ENCODE measurements at regions not wholly inside any gene's neighbourhood (a gene's known extent, or its start where the extent isn't known, plus 50 kb on each side); places are given as distances from the start of the nearest gene placed in this dataset.

GRCh38 chr11:15783619-15784018 is 572.7 kb downstream of the SOX6 start:
- ChIA-PET CTCF (no interaction called here), POLR2A (no interaction called here)
- Mint-ChIP-seq H3K4me3 (no peak overlapping the region), H3K9me3 (peaks cover 0 to 6% (median 2%) of the 10 kb centered on the region in 5 donors), H3K36me3 (no peaks in the 10 kb centered on the region), H3K27me3 (peaks cover 0 to 6% of the 10 kb centered on the region in 2 donors), H3K4me1 (no peaks in the 10 kb centered on the region), H3K27ac (no peak overlapping the region)
- Histone ChIP-seq H3K27ac (ENCODE audit: low read depth, low read length) (no peak overlapping the region), H3K4me3 (ENCODE audit: low read length) (no peak overlapping the region), H3K36me3 (ENCODE audit: insufficient read depth, low read length) (no peaks in the 10 kb centered on the region), H3K4me1 (ENCODE audit: insufficient read depth, low read length) (no peaks in the 10 kb centered on the region), H3K27me3 (ENCODE audit: insufficient read depth, low read length, poor library complexity, severe bottlenecking) (no peaks in the 10 kb centered on the region), H3K9me3 (ENCODE audit: low read length) (no peaks in the 10 kb centered on the region)
- DNase-seq, result no peak

GRCh38 chr11:15793043-15793996 is 563.0 kb downstream of the SOX6 start:
- Histone ChIP-seq H3K4me3 (ENCODE audit: low read length) (no peak overlapping the region), H3K27ac (ENCODE audit: low read depth, low read length) (no peak overlapping the region), H3K4me1 (ENCODE audit: insufficient read depth, low read length) (no peaks in the 10 kb centered on the region), H3K9me3 (ENCODE audit: low read length) (no peaks in the 10 kb centered on the region), H3K36me3 (ENCODE audit: insufficient read depth, low read length) (no peaks in the 10 kb centered on the region), H3K27me3 (ENCODE audit: insufficient read depth, low read length, poor library complexity, severe bottlenecking) (no peaks in the 10 kb centered on the region)
- H3K36me3 Mint-ChIP-seq, result no peaks in the 10 kb centered on the region
- no peak overlapping the region for H3K4me3 Mint-ChIP-seq
- ChIA-PET CTCF (no interaction called here), POLR2A (no interaction called here)
- H3K27me3 Mint-ChIP-seq, result no peaks in the 10 kb centered on the region
- no peak for DNase-seq
- no peaks in the 10 kb centered on the region for H3K4me1 Mint-ChIP-seq
- peaks cover 1 to 12% (median 5%) of the 10 kb centered on the region in 5 donors for H3K9me3 Mint-ChIP-seq
- no peak overlapping the region for H3K27ac Mint-ChIP-seq

- POLR2A ChIA-PET, result no interaction called here
Measured at GRCh38 chr11:15794361-15795150, 561.8 kb downstream of the SOX6 start.

GRCh38 chr11:15795378-15795777 is 561.0 kb downstream of the SOX6 start:
- Histone ChIP-seq H3K9me3 (ENCODE audit: low read length) (no peaks in the 10 kb centered on the region), H3K4me3 (ENCODE audit: low read length) (no peak overlapping the region), H3K27ac (ENCODE audit: low read depth, low read length) (no peak overlapping the region), H3K27me3 (ENCODE audit: insufficient read depth, low read length, poor library complexity, severe bottlenecking) (no peaks in the 10 kb centered on the region), H3K36me3 (ENCODE audit: insufficient read depth, low read length) (no peaks in the 10 kb centered on the region), H3K4me1 (ENCODE audit: insufficient read depth, low read length) (no peaks in the 10 kb centered on the region)
- H3K27me3 Mint-ChIP-seq, result no peaks in the 10 kb centered on the region
- H3K27ac Mint-ChIP-seq, result no peak overlapping the region
- ChIA-PET POLR2A (no interaction called here), CTCF (no interaction called here)
- no peaks in the 10 kb centered on the region for H3K4me1 Mint-ChIP-seq
- H3K9me3 Mint-ChIP-seq, result peaks cover 1 to 15% (median 5%) of the 10 kb centered on the region in 5 donors
- DNase-seq, result no peak
- no peak overlapping the region for H3K4me3 Mint-ChIP-seq
- H3K36me3 Mint-ChIP-seq, result no peaks in the 10 kb centered on the region

More at GRCh38 chr11:15794361-15795150, 561.8 kb downstream of the SOX6 start:
- Mint-ChIP-seq H3K4me1 (no peaks in the 10 kb centered on the region), H3K36me3 (no peaks in the 10 kb centered on the region), H3K4me3 (no peak overlapping the region), H3K27ac (no peak overlapping the region), H3K9me3 (peaks cover 1 to 15% (median 5%) of the 10 kb centered on the region in 5 donors), H3K27me3 (no peaks in the 10 kb centered on the region)
- CTCF ChIA-PET, result no interaction called here
- H3K27ac ChIP-seq (ENCODE audit: low read depth, low read length), result no peak overlapping the region
- no peak for DNase-seq
- H3K36me3 ChIP-seq (ENCODE audit: insufficient read depth, low read length), result no peaks in the 10 kb centered on the region
- no peaks in the 10 kb centered on the region for H3K27me3 ChIP-seq (ENCODE audit: insufficient read depth, low read length, poor library complexity, severe bottlenecking)
- H3K4me1 ChIP-seq (ENCODE audit: insufficient read depth, low read length), result no peaks in the 10 kb centered on the region
- no peak overlapping the region for H3K4me3 ChIP-seq (ENCODE audit: low read length)
- no peaks in the 10 kb centered on the region for H3K9me3 ChIP-seq (ENCODE audit: low read length)

- DNase-seq, result no peak
- H3K27ac Mint-ChIP-seq, result no peak overlapping the region
- H3K27me3 Mint-ChIP-seq, result no peaks in the 10 kb centered on the region
- H3K36me3 ChIP-seq (ENCODE audit: insufficient read depth, low read length), result no peaks in the 10 kb centered on the region
- H3K27me3 ChIP-seq (ENCODE audit: insufficient read depth, low read length, poor library complexity, severe bottlenecking), result no peaks in the 10 kb centered on the region
- no peak overlapping the region for H3K27ac ChIP-seq (ENCODE audit: low read depth, low read length)
- no peak overlapping the region for H3K4me3 ChIP-seq (ENCODE audit: low read length)
- no peak overlapping the region for H3K4me3 Mint-ChIP-seq
- no peaks in the 10 kb centered on the region for H3K4me1 ChIP-seq (ENCODE audit: insufficient read depth, low read length)
- ChIA-PET POLR2A (no interaction called here), CTCF (no interaction called here)
- H3K9me3 Mint-ChIP-seq, result peaks cover 0 to 3% (median 2%) of the 10 kb centered on the region in 5 donors
- no peaks in the 10 kb centered on the region for H3K36me3 Mint-ChIP-seq
- no peaks in the 10 kb centered on the region for H3K4me1 Mint-ChIP-seq
- no peaks in the 10 kb centered on the region for H3K9me3 ChIP-seq (ENCODE audit: low read length)
Measured at GRCh38 chr11:15800111-15800800, 556.1 kb downstream of the SOX6 start.

GRCh38 chr11:15801126-15801525 is 555.2 kb downstream of the SOX6 start:
- DNase-seq, result no peak

GRCh38 chr11:15801616-15802015 is 554.7 kb downstream of the SOX6 start:
- no peaks in the 10 kb centered on the region for H3K27me3 ChIP-seq (ENCODE audit: insufficient read depth, low read length, poor library complexity, severe bottlenecking)
- no peak overlapping the region for H3K27ac ChIP-seq (ENCODE audit: low read depth, low read length)
- no peaks in the 10 kb centered on the region for H3K36me3 ChIP-seq (ENCODE audit: insufficient read depth, low read length)
- H3K36me3 Mint-ChIP-seq, result no peaks in the 10 kb centered on the region
- no peaks in the 10 kb centered on the region for H3K4me1 Mint-ChIP-seq
- no peak for DNase-seq
- H3K9me3 Mint-ChIP-seq, result peaks cover 0 to 5% (median 2%) of the 10 kb centered on the region in 5 donors
- no peaks in the 10 kb centered on the region for H3K27me3 Mint-ChIP-seq
- no peak overlapping the region for H3K4me3 Mint-ChIP-seq
- ChIA-PET POLR2A (no interaction called here), CTCF (no interaction called here)
- H3K4me3 ChIP-seq (ENCODE audit: low read length), result no peak overlapping the region
- H3K9me3 ChIP-seq (ENCODE audit: low read length), result no peaks in the 10 kb centered on the region
- no peaks in the 10 kb centered on the region for H3K4me1 ChIP-seq (ENCODE audit: insufficient read depth, low read length)
- no peak overlapping the region for H3K27ac Mint-ChIP-seq

More at GRCh38 chr11:15801126-15801525, 555.2 kb downstream of the SOX6 start:
- Mint-ChIP-seq H3K9me3 (peaks cover 0 to 3% (median 2%) of the 10 kb centered on the region in 5 donors), H3K27ac (no peak overlapping the region), H3K4me3 (peak overlapping the region in 1 of 7 donors; percentile 11), H3K4me1 (no peaks in the 10 kb centered on the region), H3K27me3 (no peaks in the 10 kb centered on the region), H3K36me3 (no peaks in the 10 kb centered on the region)
- H3K4me1 ChIP-seq (ENCODE audit: insufficient read depth, low read length), result no peaks in the 10 kb centered on the region
- POLR2A ChIA-PET, result no interaction called here
- H3K36me3 ChIP-seq (ENCODE audit: insufficient read depth, low read length), result no peaks in the 10 kb centered on the region
- no peak overlapping the region for H3K27ac ChIP-seq (ENCODE audit: low read depth, low read length)
- H3K27me3 ChIP-seq (ENCODE audit: insufficient read depth, low read length, poor library complexity, severe bottlenecking), result no peaks in the 10 kb centered on the region
- H3K9me3 ChIP-seq (ENCODE audit: low read length), result no peaks in the 10 kb centered on the region
- H3K4me3 ChIP-seq (ENCODE audit: low read length), result no peak overlapping the region
- CTCF ChIA-PET, result no interaction called here

- H3K4me1 ChIP-seq (ENCODE audit: insufficient read depth, low read length), result no peaks in the 10 kb centered on the region
- no peaks in the 10 kb centered on the region for H3K27me3 ChIP-seq (ENCODE audit: insufficient read depth, low read length, poor library complexity, severe bottlenecking)
- ChIA-PET POLR2A (no interaction called here), CTCF (no interaction called here)
- H3K9me3 ChIP-seq (ENCODE audit: low read length), result no peaks in the 10 kb centered on the region
- H3K27ac ChIP-seq (ENCODE audit: low read depth, low read length), result no peak overlapping the region
- Mint-ChIP-seq H3K27ac (no peak overlapping the region), H3K4me1 (no peaks in the 10 kb centered on the region), H3K27me3 (no peaks in the 10 kb centered on the region), H3K36me3 (no peaks in the 10 kb centered on the region), H3K9me3 (peaks cover 0 to 5% (median 2%) of the 10 kb centered on the region in 5 donors), H3K4me3 (no peak overlapping the region)
- DNase-seq, result no peak
- H3K36me3 ChIP-seq (ENCODE audit: insufficient read depth, low read length), result no peaks in the 10 kb centered on the region
- no peak overlapping the region for H3K4me3 ChIP-seq (ENCODE audit: low read length)
Measured at GRCh38 chr11:15805726-15806125, 550.6 kb downstream of the SOX6 start.

Data from CD8-positive, alpha-beta memory T cell (primary cell).